ENCODE measurements at regions not wholly inside any gene's neighbourhood (a gene's known extent, or its start where the extent isn't known, plus 50 kb on each side); places are given as distances from the start of the nearest gene placed in this dataset.
A peak's percentile ranks its signal among the peaks of the same experiment; 100 is the strongest.

DNA sequence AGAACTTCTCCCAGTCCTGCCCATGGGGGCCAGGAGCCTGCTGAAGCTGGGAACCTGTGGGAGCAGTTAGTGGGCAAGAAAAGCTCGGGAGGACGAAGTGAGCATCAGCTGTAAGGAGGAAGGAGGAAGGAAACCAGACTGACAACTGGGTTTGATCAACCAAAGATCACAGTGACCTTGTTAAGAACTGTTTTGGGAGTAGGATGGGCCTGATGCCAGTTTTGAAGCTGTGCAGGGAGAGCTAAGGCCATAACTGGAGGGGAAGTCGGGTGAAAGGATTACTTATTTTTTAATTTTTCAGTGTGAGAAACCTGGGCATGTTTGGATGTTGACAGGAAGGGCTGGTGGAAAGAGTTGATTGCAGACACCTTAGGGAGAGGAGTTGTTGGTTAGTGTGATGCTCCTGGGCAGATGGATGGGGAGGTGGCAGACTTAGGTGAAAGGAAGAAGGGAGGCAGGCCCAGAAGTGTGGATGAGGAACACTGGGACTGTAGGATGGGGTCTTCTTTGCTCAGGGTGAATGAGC is 58.3 kb upstream of the KLF4 start:
- peak overlapping the region; percentile 99 for H3K27ac Mint-ChIP-seq (ENCODE audit: unreplicated experiment)
- DNase-seq (ENCODE audit: extremely low spot score, unreplicated experiment), result no peak
- no peak overlapping the region for H3K4me3 Mint-ChIP-seq (ENCODE audit: unreplicated experiment)
- TF ChIP-seq CTCF (IDR thresholded peaks at IDR 0.05), result no peak
- H3K4me1 Mint-ChIP-seq (ENCODE audit: unreplicated experiment), result peaks cover 24% of the 10 kb centered on the region
- no peaks in the 10 kb centered on the region for H3K27me3 Mint-ChIP-seq (ENCODE audit: unreplicated experiment)
- H3K9me3 Mint-ChIP-seq (ENCODE audit: unreplicated experiment), result no peaks in the 10 kb centered on the region
- peaks cover 3% of the 10 kb centered on the region for H3K36me3 Mint-ChIP-seq (ENCODE audit: unreplicated experiment)

DNA sequence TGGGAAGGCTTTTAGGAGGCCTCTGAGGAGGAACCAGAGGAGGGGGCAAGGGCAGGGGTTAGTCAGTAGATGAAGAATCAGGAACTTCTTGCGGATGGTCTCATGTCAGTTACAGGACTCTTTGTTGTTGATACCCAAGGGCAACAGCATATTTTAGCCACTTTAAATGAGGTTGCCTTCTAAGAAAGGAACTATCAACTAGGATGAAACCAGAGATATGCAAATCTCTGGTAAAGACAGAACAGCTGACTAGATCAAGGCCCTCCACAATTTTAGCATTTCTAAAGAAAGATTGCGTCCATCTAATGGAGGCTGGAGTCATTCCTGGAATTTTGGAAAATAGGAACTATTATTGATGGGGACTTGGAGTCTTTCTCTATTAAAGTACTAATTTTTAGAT is 57.7 kb upstream of the KLF4 start:
- H3K27ac Mint-ChIP-seq (ENCODE audit: unreplicated experiment), result peak overlapping the region; percentile 99
- H3K4me3 Mint-ChIP-seq (ENCODE audit: unreplicated experiment), result no peak overlapping the region
- DNase-seq (ENCODE audit: extremely low spot score, unreplicated experiment), result no peak
- H3K4me1 Mint-ChIP-seq (ENCODE audit: unreplicated experiment), result peaks cover 22% of the 10 kb centered on the region
- no peaks in the 10 kb centered on the region for H3K9me3 Mint-ChIP-seq (ENCODE audit: unreplicated experiment)
- TF ChIP-seq CTCF (IDR thresholded peaks at IDR 0.05), result no peak
- no peaks in the 10 kb centered on the region for H3K27me3 Mint-ChIP-seq (ENCODE audit: unreplicated experiment)
- peaks cover 3% of the 10 kb centered on the region for H3K36me3 Mint-ChIP-seq (ENCODE audit: unreplicated experiment)

- H3K27ac Mint-ChIP-seq (ENCODE audit: unreplicated experiment), result no peak overlapping the region
- DNase-seq (ENCODE audit: extremely low spot score, unreplicated experiment), result no peak
- H3K9me3 Mint-ChIP-seq (ENCODE audit: unreplicated experiment), result no peaks in the 10 kb centered on the region
- no peaks in the 10 kb centered on the region for H3K27me3 Mint-ChIP-seq (ENCODE audit: unreplicated experiment)
- no peak for TF ChIP-seq CTCF (IDR thresholded peaks at IDR 0.05)
- H3K4me1 Mint-ChIP-seq (ENCODE audit: unreplicated experiment), result peaks cover 20% of the 10 kb centered on the region
- peaks cover 3% of the 10 kb centered on the region for H3K36me3 Mint-ChIP-seq (ENCODE audit: unreplicated experiment)
- H3K4me3 Mint-ChIP-seq (ENCODE audit: unreplicated experiment), result no peak overlapping the region
These were observed 57.3 kb upstream of the KLF4 start for GRCh38 chr9:107546859-107547258.

DNA sequence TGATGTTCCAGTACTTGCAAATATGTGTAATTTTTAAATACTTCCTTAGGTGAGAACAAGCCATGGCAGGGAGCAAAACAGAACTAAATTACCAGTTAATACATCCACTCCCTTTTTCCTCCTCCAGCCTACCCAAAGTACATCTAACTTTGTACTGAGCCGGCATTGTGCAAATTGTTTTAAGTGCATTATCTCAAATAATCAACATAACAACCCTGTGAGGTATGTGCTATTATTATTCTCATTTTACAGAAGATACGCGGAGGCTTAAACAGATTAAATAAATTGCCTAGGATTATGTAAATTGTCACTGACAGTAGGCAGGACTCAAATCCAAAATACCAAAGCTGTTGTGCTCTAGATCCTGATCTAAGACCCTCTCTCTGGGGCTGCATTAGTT is 55.5 kb upstream of the KLF4 start:
- Mint-ChIP-seq H3K4me1 (ENCODE audit: unreplicated experiment) (peaks cover 22% of the 10 kb centered on the region), H3K36me3 (ENCODE audit: unreplicated experiment) (peaks cover 3% of the 10 kb centered on the region), H3K27ac (ENCODE audit: unreplicated experiment) (no peak overlapping the region), H3K9me3 (ENCODE audit: unreplicated experiment) (no peaks in the 10 kb centered on the region), H3K4me3 (ENCODE audit: unreplicated experiment) (no peak overlapping the region), H3K27me3 (ENCODE audit: unreplicated experiment) (no peaks in the 10 kb centered on the region)
- no peak for TF ChIP-seq CTCF (IDR thresholded peaks at IDR 0.05)
- no peak for DNase-seq (ENCODE audit: extremely low spot score, unreplicated experiment)

GRCh38 chr9:107542411-107543157 is 53.0 kb upstream of the KLF4 start:
- DNase-seq (ENCODE audit: extremely low spot score, unreplicated experiment), result no peak

More at GRCh38 chr9:107542411-107543157, 53.0 kb upstream of the KLF4 start:
- TF ChIP-seq CTCF (IDR thresholded peaks at IDR 0.05), result no peak
- H3K4me1 Mint-ChIP-seq (ENCODE audit: unreplicated experiment), result peaks cover 6% of the 10 kb centered on the region
- H3K9me3 Mint-ChIP-seq (ENCODE audit: unreplicated experiment), result no peaks in the 10 kb centered on the region
- no peaks in the 10 kb centered on the region for H3K27me3 Mint-ChIP-seq (ENCODE audit: unreplicated experiment)
- no peak overlapping the region for H3K27ac Mint-ChIP-seq (ENCODE audit: unreplicated experiment)
- no peaks in the 10 kb centered on the region for H3K36me3 Mint-ChIP-seq (ENCODE audit: unreplicated experiment)
- no peak overlapping the region for H3K4me3 Mint-ChIP-seq (ENCODE audit: unreplicated experiment)

Measured in osteocyte (in vitro differentiated cells).